AG04449 (cell line): ENCODE measurements at regions not wholly inside any gene's neighbourhood (a gene's known extent, or its start where the extent isn't known, plus 50 kb on each side); places are given as distances from the start of the nearest gene placed in this dataset.
A peak's percentile ranks its signal among the peaks of the same experiment; 100 is the strongest.

Source experiments
- CTCF ChIA-PET: fragments of 350-600 bp; formaldehyde crosslinking; extraction: SDS; loops from one replicate; lab custom pipeline; 2021; ENCODE audit warnings: antibody characterized with exemption; lab: Yijun Ruan, JAX
- POLR2A ChIA-PET: fragments of 400-600, 350-600 bp; formaldehyde crosslinking; extraction: SDS; loops from one replicate; lab custom pipeline; 2020; ENCODE audit warnings: antibody characterized with exemption, inconsistent platforms; lab: Yijun Ruan, JAX
- DNase-seq: peaks from one replicate; pipeline ENCODE4 v3.0.0-alpha.2; 2010; ENCODE audit warnings: low read depth, low spot score
- H3K4me3 ChIP-seq: 2 replicates; pipeline ENCODE4 v1.5.1; 2011; ENCODE audit warnings: low read depth, mild to moderate bottlenecking, control low read depth, low read length
- CTCF ChIP-seq: IDR thresholded peaks from one replicate; pipeline ENCODE4 v1.5.1; 2011; ENCODE audit warnings: mild to moderate bottlenecking, moderate library complexity, low read length, control low read depth, inconsistent platforms; ENCODE audit not compliant: insufficient read depth; ENCODE audit errors: missing control alignments

GRCh38 chr3:10743366-10744097 lies 72.5 kb upstream of the SLC6A11 start:
- ChIA-PET CTCF (interaction anchor here (0.9 to 1.3 kb wide), 5 partner anchors 13 to 326 kb away, joined by 3 to 4 read pairs (median 3); no protein-coding TSS in a partner anchor), POLR2A (no interaction called here)
- DNase-seq, result no peak
- H3K4me3 ChIP-seq, result no peak overlapping the region
- no peak for TF ChIP-seq CTCF

DNA sequence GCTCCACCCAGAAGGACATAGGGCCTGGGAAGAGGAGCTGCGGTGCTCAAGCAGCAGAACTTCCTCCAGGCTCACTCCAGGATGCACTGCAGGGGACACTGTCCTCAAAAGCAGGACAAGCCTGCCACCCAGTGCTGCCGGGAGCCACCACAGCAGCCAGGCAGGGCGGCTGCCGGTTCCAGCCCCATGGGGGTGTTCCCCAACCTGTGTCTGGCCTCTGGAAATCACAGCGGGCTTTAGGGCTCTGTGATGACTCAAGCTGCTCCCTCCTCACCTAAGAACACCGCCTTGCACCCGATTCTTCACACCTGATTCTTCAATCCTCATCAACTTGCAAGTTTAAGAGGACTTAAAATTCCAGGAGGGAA lies 71.9 kb upstream of the SLC6A11 start:
- peak; percentile 12 for TF ChIP-seq CTCF
- ChIA-PET CTCF (interaction anchor here (1.0 to 1.3 kb wide), 3 partner anchors 12 to 326 kb away, joined by 3 to 4 read pairs (median 3); no protein-coding TSS in a partner anchor), POLR2A (no interaction called here)

DNA sequence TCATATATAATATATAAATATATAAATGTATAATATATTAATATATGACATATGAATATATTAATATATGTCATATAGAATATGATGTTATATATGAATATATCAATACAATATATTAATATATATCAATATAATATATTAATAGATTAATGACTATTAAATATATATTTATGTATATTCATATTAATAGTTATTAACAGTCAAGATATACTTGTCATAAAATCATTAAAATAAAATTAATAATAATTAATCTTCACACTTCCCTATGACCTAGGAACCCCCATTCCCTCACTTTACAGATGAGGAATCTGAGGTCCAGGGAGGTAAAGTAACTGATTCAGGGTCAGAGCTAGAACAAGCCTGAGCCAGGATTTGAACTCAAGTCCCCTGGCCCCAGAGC lies 70.6 kb upstream of the SLC6A11 start:
- POLR2A ChIA-PET, result no interaction called here
- no peak overlapping the region for H3K4me3 ChIP-seq
- CTCF ChIA-PET, result no interaction called here
- DNase-seq, result no peak
- no peak for TF ChIP-seq CTCF

More for the DNA sequence above, 71.9 kb upstream of the SLC6A11 start:
- no peak overlapping the region for H3K4me3 ChIP-seq
- DNase-seq, result no peak

DNA sequence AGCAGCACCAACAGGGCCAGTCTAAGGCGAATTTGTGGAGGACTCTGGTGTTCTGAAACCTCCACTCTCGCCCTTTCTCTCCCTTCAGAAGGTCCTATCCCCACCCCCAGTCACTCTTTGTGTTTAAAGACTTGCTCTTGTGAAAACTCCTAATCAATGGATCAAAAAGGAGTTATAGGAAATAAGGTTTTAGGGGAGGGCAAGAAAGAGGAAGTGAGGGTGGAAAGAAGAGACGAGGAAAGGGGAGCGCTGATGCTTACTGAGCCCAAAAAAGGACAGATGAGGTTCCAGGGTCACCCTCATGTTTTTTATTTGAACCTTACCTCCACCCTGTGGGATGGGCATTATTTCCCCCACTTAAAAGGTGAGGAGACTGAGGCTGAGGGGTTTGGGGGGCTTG lies 70.0 kb upstream of the SLC6A11 start:
- POLR2A ChIA-PET, result no interaction called here
- TF ChIP-seq CTCF, result no peak
- CTCF ChIA-PET, result interaction anchor here (4.0 kb wide), 1 partner anchor 12 kb away, joined by 20 read pairs; no protein-coding TSS in a partner anchor
- no peak for DNase-seq
- no peak overlapping the region for H3K4me3 ChIP-seq

DNA sequence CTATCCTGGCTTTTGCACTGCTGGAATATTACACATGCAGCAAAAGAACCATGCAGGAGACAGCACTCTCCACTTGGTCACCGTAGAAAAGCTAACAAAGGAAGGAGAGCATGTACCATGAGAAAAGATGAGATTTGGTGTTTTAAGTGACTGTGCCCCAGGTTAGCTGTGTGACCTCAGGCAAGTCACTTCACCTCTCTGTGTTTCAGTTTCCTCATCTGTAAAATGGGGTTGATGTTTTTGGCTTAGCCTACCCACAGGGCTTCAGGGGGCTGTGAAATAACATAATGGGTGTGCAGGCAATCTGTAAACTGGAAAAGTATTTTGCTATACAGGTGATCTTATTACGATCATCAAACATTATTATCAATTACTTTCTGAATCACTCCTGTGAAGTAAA lies 69.3 kb upstream of the SLC6A11 start:
- POLR2A ChIA-PET, result no interaction called here
- no peak for DNase-seq
- no peak overlapping the region for H3K4me3 ChIP-seq
- CTCF ChIA-PET, result interaction anchor here (4.0 kb wide), 1 partner anchor 11 kb away, joined by 20 read pairs; no protein-coding TSS in a partner anchor
- TF ChIP-seq CTCF, result no peak

DNA sequence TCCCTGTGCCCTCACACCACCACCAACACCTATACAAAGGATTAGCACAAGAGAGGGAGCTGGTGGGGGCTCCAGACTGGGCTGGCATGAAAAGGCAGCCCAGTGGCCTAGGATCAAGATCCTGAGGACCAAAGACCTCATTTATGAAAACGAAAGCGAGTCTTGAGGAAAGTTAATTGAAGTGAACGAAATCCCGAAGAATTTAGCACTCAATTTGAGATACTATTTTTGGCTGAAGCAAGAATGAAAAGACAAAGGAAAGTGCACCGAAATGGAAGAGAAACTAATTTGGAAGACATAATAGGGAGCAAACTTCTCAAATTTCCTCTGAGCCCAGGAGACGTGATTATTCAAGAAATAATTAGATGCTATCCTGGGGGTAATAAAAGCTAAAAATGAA lies 68.7 kb upstream of the SLC6A11 start:
- DNase-seq, result no peak
- no peak overlapping the region for H3K4me3 ChIP-seq
- ChIA-PET POLR2A (no interaction called here), CTCF (interaction anchor here (1.4 to 4.0 kb wide), 5 partner anchors 9 to 330 kb away, joined by 5 to 20 read pairs (median 8); no protein-coding TSS in a partner anchor)
- TF ChIP-seq CTCF, result no peak
